Cardiac muscle cell (in vitro differentiated cells and primary cell): ENCODE measurements at regions not wholly inside any gene's neighbourhood (a gene's known extent, or its start where the extent isn't known, plus 50 kb on each side); places are given as distances from the start of the nearest gene placed in this dataset.

Source experiments
- DNase-seq, 2 donors: peaks; one replicate each; pipeline versions ENCODE4 v3.0.0 to v3.0.0-alpha.2; 2010 to 2017; ENCODE audit warnings: low read depth in 1 of 2, low spot score in 1 of 2
- H3K27ac ChIP-seq: fragments of 200-600 bp; sonication (generic); 2 replicates; pipeline ENCODE4 v1.5.1; 2016
- H3K27me3 ChIP-seq: fragments of 200-600 bp; sonication (generic); 2 replicates; pipeline ENCODE4 v1.6.0; 2016; ENCODE audit warnings: control low read depth
- H3K36me3 ChIP-seq: fragments of 200-600 bp; sonication (generic); 2 replicates; pipeline ENCODE4 v1.5.1; 2016; ENCODE audit warnings: control low read depth
- H3K4me1 ChIP-seq: fragments of 200-600 bp; sonication (generic); 2 replicates; pipeline ENCODE4 v1.8.1; 2017; ENCODE audit warnings: low read depth, mild to moderate bottlenecking, mixed run types
- H3K4me3 ChIP-seq: fragments of 200-600 bp; sonication (generic); 2 replicates; pipeline ENCODE4 v1.5.1; 2016; ENCODE audit warnings: mild to moderate bottlenecking
- H3K9me3 ChIP-seq: fragments of 200-600 bp; sonication (generic); 2 replicates; pipeline ENCODE4 v1.5.1; 2017; ENCODE audit warnings: low read depth, mild to moderate bottlenecking, control low read depth
- TF ChIP-seq, protein P1 (sequence below): IDR thresholded peaks from 2 replicates; pipeline ENCODE4 v1.5.1; 2012; ENCODE audit warnings: low read depth, mild to moderate bottlenecking, low read length

GRCh38 chr3:110774496-110775265, 296.9 kb upstream of the NECTIN3 start:
- peaks cover 5% of the 10 kb centered on the region for H3K4me1 ChIP-seq
- no peaks in the 10 kb centered on the region for H3K27me3 ChIP-seq
- no peaks in the 10 kb centered on the region for H3K9me3 ChIP-seq
- no peak overlapping the region for H3K4me3 ChIP-seq
- TF ChIP-seq, protein P1, sequence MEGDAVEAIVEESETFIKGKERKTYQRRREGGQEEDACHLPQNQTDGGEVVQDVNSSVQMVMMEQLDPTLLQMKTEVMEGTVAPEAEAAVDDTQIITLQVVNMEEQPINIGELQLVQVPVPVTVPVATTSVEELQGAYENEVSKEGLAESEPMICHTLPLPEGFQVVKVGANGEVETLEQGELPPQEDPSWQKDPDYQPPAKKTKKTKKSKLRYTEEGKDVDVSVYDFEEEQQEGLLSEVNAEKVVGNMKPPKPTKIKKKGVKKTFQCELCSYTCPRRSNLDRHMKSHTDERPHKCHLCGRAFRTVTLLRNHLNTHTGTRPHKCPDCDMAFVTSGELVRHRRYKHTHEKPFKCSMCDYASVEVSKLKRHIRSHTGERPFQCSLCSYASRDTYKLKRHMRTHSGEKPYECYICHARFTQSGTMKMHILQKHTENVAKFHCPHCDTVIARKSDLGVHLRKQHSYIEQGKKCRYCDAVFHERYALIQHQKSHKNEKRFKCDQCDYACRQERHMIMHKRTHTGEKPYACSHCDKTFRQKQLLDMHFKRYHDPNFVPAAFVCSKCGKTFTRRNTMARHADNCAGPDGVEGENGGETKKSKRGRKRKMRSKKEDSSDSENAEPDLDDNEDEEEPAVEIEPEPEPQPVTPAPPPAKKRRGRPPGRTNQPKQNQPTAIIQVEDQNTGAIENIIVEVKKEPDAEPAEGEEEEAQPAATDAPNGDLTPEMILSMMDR = no peak
- H3K36me3 ChIP-seq = no peaks in the 10 kb centered on the region
- no peak for DNase-seq
- no peak overlapping the region for H3K27ac ChIP-seq

DNA sequence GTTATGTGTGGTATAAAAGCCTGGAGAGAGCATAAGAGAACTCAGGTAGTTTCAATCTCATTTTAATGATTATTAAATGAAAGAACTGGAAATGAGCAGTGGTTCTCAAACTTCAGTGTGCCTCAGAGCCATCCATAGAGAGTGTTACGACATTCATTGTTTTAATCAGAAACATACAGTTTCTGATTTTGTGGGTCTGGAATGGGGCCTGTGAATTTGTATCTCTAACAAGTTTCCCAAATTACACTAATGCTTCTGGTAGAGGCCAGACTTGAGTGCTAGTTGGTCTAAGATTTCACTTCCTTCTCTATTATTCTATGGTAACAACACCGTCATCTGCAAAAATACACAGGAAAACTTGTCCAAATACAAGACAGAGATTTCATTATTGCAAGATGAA, 292.0 kb upstream of the NECTIN3 start:
- H3K4me3 ChIP-seq = no peak overlapping the region
- no peak for DNase-seq
- no peaks in the 10 kb centered on the region for H3K9me3 ChIP-seq
- no peaks in the 10 kb centered on the region for H3K4me1 ChIP-seq
- TF ChIP-seq, protein P1 = no peak
- no peaks in the 10 kb centered on the region for H3K27me3 ChIP-seq
- H3K36me3 ChIP-seq = no peaks in the 10 kb centered on the region
- no peak overlapping the region for H3K27ac ChIP-seq

DNA sequence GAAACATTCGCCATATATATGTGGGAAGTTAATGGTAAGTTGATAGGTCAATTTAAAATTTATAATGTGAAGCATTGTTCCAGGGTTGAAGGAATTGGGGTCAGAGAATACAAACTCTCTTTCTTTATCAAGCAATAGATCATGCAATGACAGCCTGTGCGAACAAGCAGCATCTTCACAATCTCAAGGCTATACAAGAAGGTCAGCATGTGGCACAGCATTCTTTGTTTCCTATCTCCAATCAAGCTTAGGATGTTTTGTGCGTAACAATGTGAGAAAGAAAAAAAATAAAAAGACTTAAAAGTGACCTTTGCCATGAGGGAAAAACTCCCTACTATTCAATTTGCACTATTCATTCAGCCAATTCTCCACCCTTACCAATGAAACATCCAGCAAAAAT, 288.1 kb upstream of the NECTIN3 start:
- no peak overlapping the region for H3K27ac ChIP-seq
- no peaks in the 10 kb centered on the region for H3K36me3 ChIP-seq
- TF ChIP-seq, protein P1 = no peak
- H3K4me3 ChIP-seq = no peak overlapping the region
- no peaks in the 10 kb centered on the region for H3K9me3 ChIP-seq
- no peak for DNase-seq
- H3K4me1 ChIP-seq = no peaks in the 10 kb centered on the region
- H3K27me3 ChIP-seq = no peaks in the 10 kb centered on the region

DNA sequence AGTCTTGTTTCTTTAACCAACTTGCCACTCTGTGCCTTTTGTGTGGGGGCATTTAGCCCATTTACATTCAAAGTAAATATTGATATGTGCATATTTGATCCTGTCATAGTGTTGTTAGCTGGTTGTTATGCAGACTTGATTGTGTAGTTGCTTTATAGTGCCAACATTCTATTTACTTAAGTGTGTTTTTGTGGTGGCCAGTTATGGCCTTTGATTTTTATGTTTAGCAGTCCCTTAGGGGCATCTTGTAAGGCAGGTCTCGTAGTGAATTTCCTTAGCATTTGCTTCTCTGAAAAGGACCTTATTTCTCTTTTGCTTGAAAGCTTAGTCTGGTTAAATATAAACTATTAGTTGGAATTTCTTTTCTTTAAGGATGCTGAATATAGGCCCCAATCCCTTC, 282.8 kb upstream of the NECTIN3 start:
- Histone ChIP-seq H3K4me1 (no peaks in the 10 kb centered on the region), H3K27ac (no peak overlapping the region), H3K4me3 (no peak overlapping the region), H3K27me3 (no peaks in the 10 kb centered on the region), H3K9me3 (no peaks in the 10 kb centered on the region), H3K36me3 (no peaks in the 10 kb centered on the region)
- DNase-seq = no peak
- TF ChIP-seq, protein P1 = no peak

- no peaks in the 10 kb centered on the region for H3K4me1 ChIP-seq
- TF ChIP-seq, protein P1 = no peak
- H3K36me3 ChIP-seq = no peaks in the 10 kb centered on the region
- no peak overlapping the region for H3K4me3 ChIP-seq
- DNase-seq = peak in 1 of 2 donors; percentile 45
- H3K27ac ChIP-seq = no peak overlapping the region
- H3K27me3 ChIP-seq = no peaks in the 10 kb centered on the region
- no peaks in the 10 kb centered on the region for H3K9me3 ChIP-seq
Observed at GRCh38 chr3:110789315-110789714, 282.3 kb upstream of the NECTIN3 start.

GRCh38 chr3:110790631-110791030, 281.0 kb upstream of the NECTIN3 start:
- no peak for DNase-seq
- Histone ChIP-seq H3K27ac (no peak overlapping the region), H3K4me3 (no peak overlapping the region), H3K36me3 (no peaks in the 10 kb centered on the region), H3K9me3 (no peaks in the 10 kb centered on the region), H3K27me3 (no peaks in the 10 kb centered on the region), H3K4me1 (no peaks in the 10 kb centered on the region)
- TF ChIP-seq, protein P1 = no peak
